GM12873 (cell line): ENCODE measurements at regions not wholly inside any gene's neighbourhood (a gene's known extent, or its start where the extent isn't known, plus 50 kb on each side); places are given as distances from the start of the nearest gene placed in this dataset.

Source experiments
- TF ChIP-seq, protein P1 (sequence below): IDR thresholded peaks from 2 replicates; pipeline ENCODE4 v1.5.1; 2012; ENCODE audit warnings: low read depth, mild to moderate bottlenecking, moderate library complexity, low read length, control low read depth; ENCODE audit not compliant: insufficient read depth; ENCODE audit errors: missing control alignments

DNA sequence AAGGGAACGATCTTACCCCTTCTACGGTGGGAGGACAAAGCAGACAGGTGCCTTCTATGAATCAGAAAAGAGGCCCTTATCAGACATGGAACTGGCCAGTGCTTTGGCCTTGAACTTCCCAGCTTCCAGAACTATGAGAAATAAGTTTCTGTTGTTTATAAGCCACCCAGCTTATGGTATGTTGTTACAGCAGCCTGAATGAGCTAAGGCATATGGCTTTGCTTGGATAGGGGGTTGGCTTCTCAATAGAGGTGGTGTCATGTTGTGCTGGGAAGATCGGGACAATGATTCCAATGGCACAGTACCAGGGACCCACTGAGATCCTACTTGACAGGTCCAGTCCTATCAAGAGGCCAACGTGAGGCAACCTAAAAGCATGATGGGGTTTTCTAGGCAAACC is 183.4 kb upstream of the BMPER start:
- TF ChIP-seq, protein P1, sequence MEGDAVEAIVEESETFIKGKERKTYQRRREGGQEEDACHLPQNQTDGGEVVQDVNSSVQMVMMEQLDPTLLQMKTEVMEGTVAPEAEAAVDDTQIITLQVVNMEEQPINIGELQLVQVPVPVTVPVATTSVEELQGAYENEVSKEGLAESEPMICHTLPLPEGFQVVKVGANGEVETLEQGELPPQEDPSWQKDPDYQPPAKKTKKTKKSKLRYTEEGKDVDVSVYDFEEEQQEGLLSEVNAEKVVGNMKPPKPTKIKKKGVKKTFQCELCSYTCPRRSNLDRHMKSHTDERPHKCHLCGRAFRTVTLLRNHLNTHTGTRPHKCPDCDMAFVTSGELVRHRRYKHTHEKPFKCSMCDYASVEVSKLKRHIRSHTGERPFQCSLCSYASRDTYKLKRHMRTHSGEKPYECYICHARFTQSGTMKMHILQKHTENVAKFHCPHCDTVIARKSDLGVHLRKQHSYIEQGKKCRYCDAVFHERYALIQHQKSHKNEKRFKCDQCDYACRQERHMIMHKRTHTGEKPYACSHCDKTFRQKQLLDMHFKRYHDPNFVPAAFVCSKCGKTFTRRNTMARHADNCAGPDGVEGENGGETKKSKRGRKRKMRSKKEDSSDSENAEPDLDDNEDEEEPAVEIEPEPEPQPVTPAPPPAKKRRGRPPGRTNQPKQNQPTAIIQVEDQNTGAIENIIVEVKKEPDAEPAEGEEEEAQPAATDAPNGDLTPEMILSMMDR, result no peak

DNA sequence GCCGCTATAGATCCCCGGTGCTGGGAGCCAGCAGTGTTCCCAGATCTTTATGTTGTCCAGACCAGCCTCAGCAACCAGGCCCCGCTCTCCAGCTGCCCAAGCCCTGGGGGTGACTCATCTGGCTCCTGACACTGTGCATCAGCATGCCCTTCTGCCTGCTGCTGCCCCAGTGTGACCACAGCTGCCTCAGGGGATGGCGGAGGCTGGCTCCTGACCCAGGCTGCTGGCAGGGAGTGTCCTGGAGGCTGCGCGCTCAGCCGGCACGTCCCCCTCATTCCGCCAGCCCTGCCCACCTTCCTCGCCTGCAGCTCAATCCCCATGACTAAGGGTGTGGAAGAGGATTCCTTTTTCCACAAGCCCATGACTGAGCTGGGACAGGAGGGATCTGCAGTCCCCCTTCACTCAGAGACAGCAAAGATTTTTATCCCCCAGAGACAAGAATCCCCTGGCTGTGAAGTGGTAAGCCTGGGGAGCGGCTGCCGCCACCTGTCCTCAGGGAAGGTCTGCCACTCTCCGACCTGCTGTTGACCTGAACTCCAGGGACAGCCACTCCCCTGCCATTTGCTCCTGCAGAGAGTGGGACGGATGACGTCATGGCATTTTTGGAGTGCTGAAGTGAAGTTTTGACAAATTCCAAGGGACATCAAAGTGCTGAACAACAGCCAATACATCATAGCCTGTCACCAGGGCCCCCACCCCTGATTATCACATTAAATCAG is 182.8 kb upstream of the BMPER start:
- TF ChIP-seq, protein P1, result no peak

DNA sequence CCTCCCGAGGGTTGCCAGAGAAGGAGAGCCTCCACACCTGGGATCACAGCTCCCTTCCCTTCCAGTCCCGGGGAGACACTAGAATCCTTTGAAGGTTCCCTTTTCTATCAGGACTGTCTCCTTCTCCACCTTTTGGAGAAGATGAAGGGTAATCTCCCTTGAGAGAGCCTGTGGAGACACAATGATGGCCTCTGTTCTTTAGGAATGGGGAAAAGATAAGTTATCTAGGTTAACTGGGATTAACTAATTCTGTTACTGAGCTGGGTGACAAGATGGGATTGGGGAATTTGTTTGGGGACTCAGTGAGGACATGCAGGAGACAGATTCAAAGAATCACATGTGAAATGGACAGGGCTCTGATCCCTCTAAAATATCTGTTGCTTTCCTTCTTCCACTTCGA is 181.1 kb upstream of the BMPER start:
- TF ChIP-seq, protein P1, result no peak

DNA sequence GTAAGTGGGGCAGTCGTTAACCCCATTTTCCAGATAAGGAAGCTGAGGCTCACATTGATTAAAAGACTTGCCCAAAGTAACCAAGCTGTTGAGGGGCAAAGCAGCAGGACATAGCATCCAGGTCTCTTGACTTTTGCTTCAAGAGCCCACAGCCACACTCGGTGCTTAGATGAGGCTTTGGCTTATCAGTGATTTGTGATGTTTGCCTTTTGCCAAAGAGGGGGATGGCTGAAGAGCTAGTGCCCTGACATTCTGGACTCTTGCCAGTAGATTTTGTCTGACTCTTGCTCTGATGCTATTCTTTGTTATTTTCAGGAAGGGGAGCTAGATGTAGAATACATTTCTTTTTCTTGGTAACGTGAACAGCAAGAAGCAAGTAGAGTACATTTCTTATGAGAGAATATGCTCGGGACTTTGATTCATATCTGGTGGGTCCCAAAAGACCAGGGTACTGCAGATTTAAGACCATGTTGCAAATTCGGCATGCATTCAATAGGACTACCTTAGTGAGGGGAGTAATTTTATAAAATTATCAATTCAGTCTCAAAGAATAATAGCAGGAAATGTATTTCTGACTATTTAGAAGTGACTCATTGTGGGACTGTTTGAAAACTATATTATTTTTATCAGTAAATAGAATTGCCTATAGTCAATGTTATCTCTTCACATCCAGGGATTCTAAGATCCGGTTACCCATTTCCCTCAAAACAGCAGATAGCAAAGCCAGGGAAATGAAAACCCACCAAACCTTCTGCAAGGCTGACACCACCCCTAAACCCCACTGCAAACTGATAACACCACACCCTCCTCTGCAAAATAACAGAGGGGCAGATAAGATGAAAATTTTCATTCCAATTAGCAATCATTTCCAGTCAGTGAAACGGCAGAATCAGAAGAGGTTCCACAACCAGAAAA is 180.0 kb upstream of the BMPER start:
- TF ChIP-seq, protein P1, result no peak

DNA sequence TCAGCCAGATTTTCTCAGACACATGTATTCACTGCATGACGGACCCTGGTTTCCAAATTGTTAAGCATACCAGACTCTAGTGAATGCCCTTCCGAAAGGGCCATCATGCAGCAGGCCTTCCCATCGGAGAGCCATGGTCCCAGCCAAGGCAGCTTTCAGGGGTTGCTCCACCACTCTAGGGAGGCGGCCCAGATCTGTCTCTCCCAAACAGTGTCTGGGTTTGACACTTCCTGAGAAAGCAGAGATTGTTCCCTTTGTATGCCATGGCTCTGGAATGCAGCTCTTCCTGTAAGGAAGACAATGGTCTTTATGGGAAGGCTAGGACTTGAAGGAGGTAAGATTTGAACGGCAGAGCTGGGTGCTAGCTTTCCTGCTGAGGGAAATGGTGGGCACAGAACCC is 178.8 kb upstream of the BMPER start:
- TF ChIP-seq, protein P1, result no peak

DNA sequence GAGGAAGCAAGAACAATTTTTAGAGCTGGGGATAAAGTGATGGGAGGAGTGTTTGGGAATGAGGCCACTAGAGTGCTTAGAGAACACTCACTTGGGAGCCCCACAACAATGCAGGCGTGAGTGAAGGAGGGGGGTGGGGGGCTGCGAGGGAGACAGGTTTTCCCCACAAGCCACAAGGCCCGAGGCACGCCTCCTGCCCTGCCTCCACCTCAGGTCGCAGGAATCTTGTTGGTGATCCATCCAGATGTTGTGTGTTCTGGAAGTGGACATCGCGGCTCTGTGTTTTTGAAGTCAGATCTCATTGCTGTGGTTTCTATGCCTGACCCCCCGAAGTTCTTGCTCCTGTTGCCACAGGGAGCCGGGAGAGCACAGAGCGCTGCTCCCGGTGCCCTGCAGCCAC is 178.0 kb upstream of the BMPER start:
- TF ChIP-seq, protein P1, result no peak

DNA sequence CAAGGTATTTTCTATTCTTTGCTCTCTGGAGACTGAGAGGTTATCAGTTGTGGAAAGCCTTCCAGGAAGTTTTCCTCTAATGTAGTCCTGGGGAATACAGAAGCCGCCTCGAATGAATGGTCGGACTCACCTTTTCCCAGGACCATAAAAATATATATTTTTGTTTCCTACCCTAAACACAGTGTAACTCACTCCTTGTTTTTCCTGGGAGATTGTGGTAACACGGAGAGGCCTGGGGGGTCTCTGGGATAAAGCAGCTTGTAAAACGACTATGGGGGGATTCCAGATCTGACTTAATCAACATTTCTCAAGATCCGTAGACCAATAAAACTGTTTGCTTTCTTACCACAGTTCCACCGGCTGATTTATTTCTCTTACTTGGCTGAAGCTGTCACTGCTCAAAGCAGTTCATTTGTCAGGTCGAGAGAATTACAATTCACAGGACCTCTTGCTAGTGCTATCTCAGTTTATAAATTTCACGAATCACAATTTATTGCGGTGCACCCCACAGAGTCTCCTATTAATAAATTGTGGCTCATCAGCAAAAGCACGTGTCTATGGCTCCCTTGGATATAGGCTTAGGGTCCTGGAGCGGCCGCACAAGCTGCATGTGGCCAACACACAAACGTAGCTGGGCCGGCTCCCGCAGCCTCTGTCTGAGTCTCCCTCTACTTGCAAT is 176.3 kb upstream of the BMPER start:
- TF ChIP-seq, protein P1, result no peak
